Smooth muscle cell (in vitro differentiated cells): ENCODE measurements at regions not wholly inside any gene's neighbourhood (a gene's known extent, or its start where the extent isn't known, plus 50 kb on each side); places are given as distances from the start of the nearest gene placed in this dataset.

Experiments used
- DNase-seq: peaks from one replicate; lab custom pipeline; 2025; ENCODE audit not compliant: unreplicated experiment; lab: John Stamatoyannopoulos, UW
- H2AFZ ChIP-seq: fragments of 200-600 bp; sonication (generic); 2 replicates; pipeline ENCODE4 v1.6.0; 2016; ENCODE audit warnings: antibody characterized with exemption, low read depth, mild to moderate bottlenecking
- H3F3A ChIP-seq: fragments of 200-600 bp; sonication (generic); 2 replicates; pipeline ENCODE4 v1.6.0; 2017; ENCODE audit warnings: antibody characterized with exemption, low read depth
- H3K27ac ChIP-seq: fragments of 200-600 bp; sonication (generic); 2 replicates; pipeline ENCODE4 v1.5.1; 2016; ENCODE audit warnings: low read depth, mild to moderate bottlenecking
- H3K27me3 ChIP-seq: fragments of 200-600 bp; sonication (generic); 2 replicates; pipeline ENCODE4 v1.6.1; 2016; ENCODE audit warnings: low read depth, mild to moderate bottlenecking
- H3K36me3 ChIP-seq: fragments of 200-600 bp; sonication (generic); 2 replicates; pipeline ENCODE4 v1.5.1; 2016; ENCODE audit warnings: low read depth
- H3K4me1 ChIP-seq: fragments of 200-600 bp; sonication (generic); 2 replicates; pipeline ENCODE4 v1.5.1; 2016; ENCODE audit warnings: low read depth
- H3K4me2 ChIP-seq: fragments of 200-600 bp; sonication (generic); 2 replicates; pipeline ENCODE4 v1.6.0; 2016; ENCODE audit warnings: mild to moderate bottlenecking
- H3K4me3 ChIP-seq: fragments of 200-600 bp; sonication (generic); 2 replicates; pipeline ENCODE4 v1.5.1; 2016; ENCODE audit warnings: mild to moderate bottlenecking
- H3K79me2 ChIP-seq: fragments of 200-600 bp; sonication (generic); 2 replicates; pipeline ENCODE4 v1.6.0; 2016; ENCODE audit warnings: low read depth, mild to moderate bottlenecking
- H3K9ac ChIP-seq: fragments of 200-600 bp; sonication (generic); 2 replicates; pipeline ENCODE4 v1.6.0; 2016; ENCODE audit warnings: low read depth
- H3K9me3 ChIP-seq: fragments of 200-600 bp; sonication (generic); replicated peaks from 2 replicates; pipeline ENCODE4 v1.5.1; 2016; ENCODE audit warnings: low read depth
- H4K20me1 ChIP-seq: fragments of 200-600 bp; sonication (generic); 2 replicates; pipeline ENCODE4 v1.6.0; 2016; ENCODE audit warnings: low read depth
- CTCF ChIP-seq: fragments of 200-600 bp; sonication (generic); IDR thresholded peaks from 2 replicates; pipeline ENCODE4 v1.5.1; 2017; ENCODE audit warnings: borderline replicate concordance, mild to moderate bottlenecking, antibody characterized with exemption; ENCODE audit not compliant: insufficient read depth, poor library complexity, severe bottlenecking
- WGBS: methylation state at CpG from one replicate; pipeline ENCODE4 v1.1.7; 2016; ENCODE audit warnings: low lambda C conversion rate; 5-methylcytosine and 5-hydroxymethylcytosine counted together

GRCh38 chr3:80771085-80771484 is 990.4 kb downstream of the GBE1 start:
- Histone ChIP-seq H3K79me2 (no peaks in the 10 kb centered on the region), H3K36me3 (no peaks in the 10 kb centered on the region), H3K27ac (no peak overlapping the region), H2AFZ (no peak overlapping the region), H3K4me3 (no peak overlapping the region), H3K9me3 (no peaks in the 10 kb centered on the region), H4K20me1 (no peaks in the 10 kb centered on the region), H3F3A (no peaks in the 10 kb centered on the region), H3K4me2 (peak overlapping the region; percentile 43), H3K9ac (no peak overlapping the region), H3K27me3 (no peaks in the 10 kb centered on the region), H3K4me1 (no peaks in the 10 kb centered on the region)
- DNase-seq, result no peak
- WGBS, result 55% methylated on average over 7 of the region's 7 CpGs
- TF ChIP-seq CTCF, result no peak

GRCh38 chr3:80770106-80771074 is 991.1 kb downstream of the GBE1 start:
- TF ChIP-seq CTCF, result no peak
- no peak overlapping the region for H3K4me3 ChIP-seq
- 95% methylated on average over 30 of the region's 61 CpGs for whole genome bisulfite sequencing
- no peaks in the 10 kb centered on the region for H3K36me3 ChIP-seq
- no peaks in the 10 kb centered on the region for H3K9me3 ChIP-seq
- no peak overlapping the region for H2AFZ ChIP-seq
- H4K20me1 ChIP-seq, result no peaks in the 10 kb centered on the region
- H3K9ac ChIP-seq, result no peak overlapping the region
- H3K4me1 ChIP-seq, result no peaks in the 10 kb centered on the region
- H3K79me2 ChIP-seq, result no peaks in the 10 kb centered on the region
- no peak for DNase-seq
- no peaks in the 10 kb centered on the region for H3K27me3 ChIP-seq
- H3K4me2 ChIP-seq, result peak overlapping the region; percentile 43
- H3K27ac ChIP-seq, result no peak overlapping the region
- no peaks in the 10 kb centered on the region for H3F3A ChIP-seq

- no peaks in the 10 kb centered on the region for H3K79me2 ChIP-seq
Measured at GRCh38 chr3:80769683-80770082, 991.8 kb downstream of the GBE1 start.

More at GRCh38 chr3:80769683-80770082, 991.8 kb downstream of the GBE1 start:
- Histone ChIP-seq H3K27me3 (no peaks in the 10 kb centered on the region), H3K9ac (no peak overlapping the region), H2AFZ (no peak overlapping the region), H3K4me2 (no peak overlapping the region), H3K4me3 (no peak overlapping the region), H3K36me3 (no peaks in the 10 kb centered on the region), H3K9me3 (no peaks in the 10 kb centered on the region), H3K4me1 (no peaks in the 10 kb centered on the region), H3F3A (no peaks in the 10 kb centered on the region), H4K20me1 (no peaks in the 10 kb centered on the region), H3K27ac (no peak overlapping the region)
- WGBS, result 87% methylated on average over 12 of the region's 12 CpGs
- no peak for TF ChIP-seq CTCF
- no peak for DNase-seq
